ENCODE measurements at regions not wholly inside any gene's neighbourhood (a gene's known extent, or its start where the extent isn't known, plus 50 kb on each side); places are given as distances from the start of the nearest gene placed in this dataset.

DNA sequence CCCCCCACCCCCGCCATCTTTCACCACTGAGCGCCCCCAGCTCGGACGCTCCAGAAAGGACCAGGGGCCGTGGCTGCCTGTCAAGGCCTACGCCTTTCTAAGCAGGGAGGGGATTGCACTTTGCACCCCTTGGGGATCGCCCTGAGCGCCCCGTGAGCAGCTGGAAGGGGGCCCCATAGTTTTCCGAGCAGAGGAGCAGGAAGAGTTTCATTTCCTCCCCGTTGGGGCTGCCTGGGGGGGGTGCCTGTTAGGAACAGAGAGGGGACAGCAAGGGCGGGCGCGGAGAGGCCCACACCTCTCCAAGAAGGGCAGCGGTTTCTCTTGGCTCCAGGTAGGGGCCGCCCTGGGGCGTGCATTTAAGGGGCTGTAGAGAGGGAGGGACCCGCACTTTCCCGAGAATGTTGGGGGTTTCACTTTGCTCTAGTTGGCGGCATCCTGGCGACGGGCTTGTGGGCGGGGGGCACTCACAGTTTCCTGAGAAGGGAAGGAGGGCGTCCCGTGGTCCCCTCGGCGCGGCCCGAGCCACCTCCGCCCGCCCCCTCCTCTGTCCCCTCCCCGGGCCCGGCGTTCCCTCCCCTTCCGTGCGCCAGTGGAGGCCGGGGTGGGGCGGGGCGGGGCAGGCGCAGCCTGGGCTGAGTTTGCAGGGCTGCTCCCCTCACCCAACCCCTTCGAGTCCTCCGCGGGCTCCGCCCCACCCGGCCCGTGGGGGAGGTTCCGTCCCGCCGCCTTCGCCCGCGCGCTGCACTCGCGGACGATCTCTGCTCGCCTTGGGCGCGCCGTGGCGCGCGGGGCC, 82.3 kb upstream of the CD99 start:
- DNase-seq (ENCODE audit: low read depth in 2 of 2) = peak; percentile 82 to 84

DNA sequence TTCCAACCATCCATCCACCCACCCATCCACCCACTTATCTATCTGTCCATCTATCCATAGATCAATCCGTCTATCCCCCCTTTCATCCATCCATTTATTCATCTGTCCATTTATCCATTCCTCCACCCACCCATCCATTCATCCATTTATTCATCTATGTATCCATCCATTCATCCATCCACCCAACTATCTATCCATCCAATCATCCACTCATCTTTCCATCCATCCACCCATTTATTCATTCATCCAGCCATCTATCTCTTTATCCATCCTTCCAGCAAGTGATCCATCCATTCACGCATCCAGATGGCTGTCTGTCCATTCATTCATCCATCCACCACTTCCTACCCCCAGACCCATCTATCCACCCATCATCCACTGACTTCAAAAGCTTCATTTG, 84.0 kb upstream of the CD99 start:
- no peak for DNase-seq (ENCODE audit: low read depth in 2 of 2)

DNA sequence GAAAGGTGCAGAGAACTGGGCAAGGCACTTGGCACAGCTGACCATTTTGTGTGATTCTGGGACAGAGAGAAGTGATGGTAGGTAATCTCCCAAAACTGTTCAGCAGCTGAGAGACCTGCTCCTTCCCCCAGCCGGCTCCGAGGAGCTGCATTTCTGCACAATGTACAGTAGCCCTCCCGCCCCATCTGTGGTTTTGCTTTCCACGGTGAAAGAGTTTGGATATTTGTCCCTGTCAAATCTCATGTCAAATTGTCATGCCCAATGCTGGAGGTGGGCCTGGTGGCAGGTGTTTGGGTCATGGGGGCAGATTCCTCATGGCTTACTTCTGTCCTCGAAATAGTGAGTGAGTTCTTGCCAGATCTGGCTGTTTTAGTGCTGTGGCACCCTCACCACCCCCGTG, 90.5 kb upstream of the CD99 start:
- no peak for DNase-seq (ENCODE audit: low read depth in 2 of 2)

DNA sequence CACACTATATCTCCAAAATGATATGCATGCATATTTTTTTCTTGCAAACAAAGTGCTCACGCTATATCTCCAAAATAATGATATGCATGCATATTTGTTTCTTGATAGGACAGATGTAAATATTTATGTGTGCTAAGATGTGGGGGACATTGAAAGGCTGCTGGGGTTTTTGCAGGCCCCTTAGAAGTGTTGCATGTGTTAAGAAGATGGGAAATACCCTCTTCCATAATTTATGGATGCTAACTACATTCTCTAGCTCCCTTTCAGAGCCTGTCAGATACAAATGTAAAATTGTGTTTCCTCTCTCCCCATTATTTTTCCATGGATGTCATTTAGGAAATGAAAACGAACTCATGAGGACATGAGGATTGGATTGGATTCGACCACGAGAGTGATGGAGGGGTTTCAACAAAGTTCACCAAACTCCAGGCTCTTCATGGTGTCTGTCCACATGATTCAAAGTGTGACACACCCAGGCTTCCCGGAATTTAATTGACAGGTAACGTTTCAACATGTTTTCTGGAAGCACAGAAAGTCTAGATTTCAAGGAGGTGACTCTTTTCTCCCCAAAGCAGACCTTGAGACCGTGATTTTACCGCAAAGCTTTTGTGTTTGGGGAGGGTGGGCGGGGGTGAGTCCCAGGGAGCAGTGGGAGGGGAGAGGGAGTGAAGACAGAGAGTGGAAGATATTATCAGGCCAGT, 94.4 kb upstream of the CD99 start:
- DNase-seq (ENCODE audit: low read depth in 2 of 2) = no peak

DNA sequence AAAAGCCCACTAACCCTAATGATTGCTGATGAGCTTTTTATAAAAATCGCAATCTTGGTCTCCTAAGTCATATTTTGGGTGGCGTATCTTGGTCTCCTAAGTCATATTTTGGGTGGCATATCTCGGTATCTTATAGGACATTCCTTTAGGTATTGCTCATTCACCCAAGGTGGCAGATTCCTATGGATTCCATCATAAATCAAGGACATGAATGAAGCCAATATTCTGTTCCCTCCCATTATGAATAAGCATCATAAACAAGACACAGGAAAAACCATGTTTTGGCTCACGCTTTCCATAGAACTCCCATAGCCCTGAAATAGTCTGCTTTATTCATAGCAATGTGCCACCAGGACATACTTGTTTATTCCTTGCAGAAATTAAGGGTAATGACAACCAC, 95.0 kb upstream of the CD99 start:
- DNase-seq (ENCODE audit: low read depth in 2 of 2) = no peak

DNA sequence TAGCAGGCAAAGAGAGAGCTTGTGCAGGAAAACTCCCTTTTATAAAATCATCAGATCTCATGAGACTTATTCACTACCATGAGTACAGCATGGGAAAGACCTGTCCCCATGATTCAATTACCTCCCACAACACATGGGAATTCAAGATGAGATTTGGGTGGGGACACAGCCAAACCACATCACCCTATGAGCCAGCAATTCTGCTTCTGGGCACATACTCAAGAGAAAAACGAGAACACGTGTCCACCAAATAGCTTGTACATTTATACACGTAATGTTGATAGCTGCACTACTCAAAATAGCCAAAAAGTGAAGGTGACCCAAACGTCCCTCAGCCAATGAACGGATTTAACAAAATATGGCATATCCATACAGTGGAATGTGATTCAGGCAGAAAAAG, 94.5 kb upstream of the DHRSX start:
- no peak for DNase-seq (ENCODE audit: low read depth in 2 of 2)

DNA sequence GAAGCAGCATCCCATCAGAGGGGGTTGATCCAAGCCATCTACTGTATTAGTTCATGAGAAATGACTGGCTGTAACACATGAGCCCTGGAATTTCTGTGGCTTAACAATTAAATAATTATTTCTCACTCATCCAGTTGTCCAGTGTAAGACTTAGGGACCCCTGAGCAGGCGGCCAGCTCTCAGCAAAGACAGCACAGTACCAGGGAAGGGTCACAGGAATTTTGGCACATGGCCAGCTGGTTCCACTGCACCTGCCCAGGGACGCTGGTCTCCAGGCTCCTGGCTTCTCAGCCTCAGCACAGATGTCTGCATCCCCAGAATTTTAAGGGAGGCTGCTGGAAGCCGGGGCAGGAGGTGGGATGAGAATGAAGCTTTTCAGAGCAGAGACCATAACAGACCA, 93.7 kb upstream of the DHRSX start:
- DNase-seq (ENCODE audit: low read depth in 2 of 2) = no peak

DNA sequence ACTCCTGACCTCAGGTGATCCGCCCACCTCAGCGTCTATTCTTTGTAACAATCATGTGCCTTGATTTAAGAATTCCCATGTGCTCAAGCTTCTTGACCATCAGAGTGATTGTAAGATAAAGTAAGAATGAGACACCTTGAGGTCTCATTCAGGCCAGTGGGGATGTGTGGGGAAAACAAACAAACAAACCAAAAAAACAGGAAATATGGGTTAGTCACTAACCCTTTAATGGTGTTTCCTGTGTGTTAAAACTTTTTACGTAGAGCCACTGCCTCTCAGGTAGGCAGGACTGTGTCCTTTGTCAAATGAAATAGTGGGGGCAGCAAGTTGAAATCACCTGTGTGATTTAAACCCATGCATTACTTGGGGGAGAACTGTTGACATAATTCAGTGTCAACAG, 91.5 kb upstream of the DHRSX start:
- DNase-seq (ENCODE audit: low read depth in 2 of 2) = no peak

DNA sequence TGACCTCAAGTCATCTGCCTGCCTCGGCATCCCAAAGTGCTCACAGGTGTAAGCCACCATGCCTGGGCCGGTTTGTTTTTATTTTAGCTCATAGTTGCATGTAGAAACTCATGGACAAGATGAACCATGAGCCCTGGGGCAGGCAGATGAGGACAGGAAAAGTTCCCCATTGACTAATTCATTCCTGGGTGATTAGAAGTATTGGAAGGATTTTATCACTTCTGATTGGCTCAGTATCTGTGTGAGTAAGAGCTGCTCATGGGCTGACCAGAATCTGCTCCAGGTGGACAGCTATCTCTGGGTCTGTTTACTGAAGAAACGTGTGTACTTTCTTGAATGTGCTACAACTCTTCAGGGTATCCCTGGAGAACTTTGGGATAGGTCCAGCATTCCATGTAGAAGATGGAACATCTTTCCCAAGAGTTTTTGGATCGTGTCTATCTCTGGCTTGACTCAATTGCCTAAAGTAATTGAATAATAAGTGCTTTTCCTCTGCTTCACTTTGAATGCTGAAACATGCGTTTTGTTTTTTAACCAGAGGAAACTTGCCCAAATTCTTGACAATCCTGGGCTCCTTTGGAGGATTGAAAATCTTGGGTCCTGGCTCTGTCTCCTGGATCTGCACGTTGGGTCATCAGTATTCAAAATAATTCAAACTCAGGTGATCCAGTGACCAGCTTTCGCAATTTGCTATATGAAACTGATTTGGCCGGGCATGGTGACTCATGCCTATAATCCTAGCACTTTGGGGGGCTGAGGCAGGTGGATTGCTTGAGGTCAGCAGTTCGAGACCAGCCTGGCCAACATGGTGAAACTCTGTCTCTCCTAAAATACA, 88.6 kb upstream of the DHRSX start:
- DNase-seq (ENCODE audit: low read depth in 2 of 2) = no peak

DNA sequence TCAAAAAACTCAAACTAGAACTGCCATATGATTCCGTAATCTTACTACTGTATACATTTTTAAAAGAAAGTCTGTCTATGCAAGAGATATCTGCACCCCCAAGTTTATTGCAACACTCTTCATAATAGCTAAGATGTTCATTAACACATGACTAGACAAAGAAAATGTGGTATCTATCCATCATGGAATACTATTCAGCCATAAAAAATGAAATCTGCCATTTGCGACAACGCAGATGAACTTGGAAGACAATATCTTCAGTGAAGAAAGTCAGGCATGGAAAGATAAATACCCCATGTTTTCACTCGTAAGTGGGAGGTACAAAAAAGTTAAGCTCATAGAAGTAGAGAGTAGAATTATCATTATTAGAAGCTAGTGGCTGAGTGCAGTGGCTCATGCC, 87.3 kb upstream of the DHRSX start:
- DNase-seq (ENCODE audit: low read depth in 2 of 2) = no peak

DNA sequence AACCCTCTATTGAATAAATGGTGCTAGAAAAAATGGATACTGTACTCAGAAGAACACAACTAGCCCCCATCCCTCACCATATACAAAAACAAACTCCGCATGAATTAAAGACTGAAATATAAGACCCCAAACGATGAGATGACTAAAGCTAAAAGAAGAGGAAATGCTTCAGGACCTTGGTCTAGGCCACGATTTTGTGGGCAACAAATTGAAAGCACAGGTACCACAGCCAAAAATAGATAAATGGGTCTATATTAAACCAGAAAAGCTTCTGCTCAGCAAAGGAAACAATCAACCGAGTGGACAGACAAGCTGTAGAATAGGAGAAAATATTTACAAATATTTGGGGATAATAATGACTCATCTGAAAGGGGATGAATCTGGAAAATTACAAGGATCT, 86.4 kb upstream of the DHRSX start:
- DNase-seq (ENCODE audit: low read depth in 2 of 2) = no peak

DNA sequence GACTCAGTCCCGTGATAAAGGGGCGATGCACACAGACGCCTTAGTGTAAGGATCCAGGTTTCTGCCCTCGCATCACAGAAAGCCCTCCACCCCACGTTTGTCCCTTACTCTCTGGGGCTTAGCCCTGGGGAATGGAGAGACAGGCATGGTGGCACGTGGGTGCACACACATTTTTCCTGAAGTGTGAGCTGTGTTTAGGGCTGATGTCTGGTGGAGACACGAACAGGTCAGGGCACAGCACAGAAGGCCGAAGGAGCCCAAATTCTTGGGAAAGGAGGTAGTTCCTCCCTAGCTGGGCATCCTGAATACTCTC, 84.3 kb upstream of the DHRSX start:
- DNase-seq (ENCODE audit: low read depth in 2 of 2) = no peak

DNA sequence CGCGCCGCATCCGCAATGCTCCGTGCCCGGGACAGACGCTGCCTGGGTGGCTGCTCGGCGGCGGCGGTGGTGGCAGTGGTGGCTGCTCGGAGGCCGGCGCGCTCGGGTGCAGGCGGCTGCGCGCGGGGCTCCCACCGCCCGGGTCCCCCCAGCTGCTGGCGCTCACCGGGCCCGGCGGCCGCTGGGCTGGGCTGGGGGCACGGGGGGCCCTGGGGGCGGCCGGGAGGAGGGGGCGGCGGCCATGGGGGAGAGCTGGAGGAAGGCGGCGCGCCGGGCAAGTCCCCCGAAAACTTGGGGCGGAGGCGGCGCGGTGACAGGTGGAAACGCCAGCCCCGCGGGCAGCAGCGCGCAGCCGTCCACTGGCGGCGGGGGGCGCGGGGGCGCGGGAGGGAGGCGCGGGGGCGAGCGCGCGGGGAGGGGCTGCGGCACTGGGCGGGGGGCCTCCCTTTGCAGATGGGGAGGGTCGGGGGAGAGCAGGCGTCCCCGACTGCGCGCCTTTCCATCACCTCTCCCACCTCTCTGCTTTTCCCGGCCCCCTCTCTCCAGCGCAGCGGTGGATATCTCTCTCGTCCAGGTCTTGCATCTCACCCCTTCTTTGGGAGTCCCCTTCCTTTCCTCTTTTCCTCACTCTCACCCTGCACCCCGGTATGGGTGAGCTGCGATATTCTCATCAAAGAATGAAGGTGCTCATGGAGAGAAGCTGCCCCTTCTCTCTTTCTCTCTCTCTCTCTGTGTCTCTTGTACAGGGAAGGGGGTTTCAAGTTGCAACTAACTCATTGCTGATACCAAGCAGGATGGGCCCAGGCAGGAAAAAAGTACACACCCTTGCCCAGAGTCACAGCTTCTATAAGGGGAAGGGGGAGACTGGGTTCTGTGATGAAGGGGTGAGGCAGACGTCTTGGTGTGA, 83.7 kb upstream of the DHRSX start:
- DNase-seq (ENCODE audit: low read depth in 2 of 2) = no peak

DNA sequence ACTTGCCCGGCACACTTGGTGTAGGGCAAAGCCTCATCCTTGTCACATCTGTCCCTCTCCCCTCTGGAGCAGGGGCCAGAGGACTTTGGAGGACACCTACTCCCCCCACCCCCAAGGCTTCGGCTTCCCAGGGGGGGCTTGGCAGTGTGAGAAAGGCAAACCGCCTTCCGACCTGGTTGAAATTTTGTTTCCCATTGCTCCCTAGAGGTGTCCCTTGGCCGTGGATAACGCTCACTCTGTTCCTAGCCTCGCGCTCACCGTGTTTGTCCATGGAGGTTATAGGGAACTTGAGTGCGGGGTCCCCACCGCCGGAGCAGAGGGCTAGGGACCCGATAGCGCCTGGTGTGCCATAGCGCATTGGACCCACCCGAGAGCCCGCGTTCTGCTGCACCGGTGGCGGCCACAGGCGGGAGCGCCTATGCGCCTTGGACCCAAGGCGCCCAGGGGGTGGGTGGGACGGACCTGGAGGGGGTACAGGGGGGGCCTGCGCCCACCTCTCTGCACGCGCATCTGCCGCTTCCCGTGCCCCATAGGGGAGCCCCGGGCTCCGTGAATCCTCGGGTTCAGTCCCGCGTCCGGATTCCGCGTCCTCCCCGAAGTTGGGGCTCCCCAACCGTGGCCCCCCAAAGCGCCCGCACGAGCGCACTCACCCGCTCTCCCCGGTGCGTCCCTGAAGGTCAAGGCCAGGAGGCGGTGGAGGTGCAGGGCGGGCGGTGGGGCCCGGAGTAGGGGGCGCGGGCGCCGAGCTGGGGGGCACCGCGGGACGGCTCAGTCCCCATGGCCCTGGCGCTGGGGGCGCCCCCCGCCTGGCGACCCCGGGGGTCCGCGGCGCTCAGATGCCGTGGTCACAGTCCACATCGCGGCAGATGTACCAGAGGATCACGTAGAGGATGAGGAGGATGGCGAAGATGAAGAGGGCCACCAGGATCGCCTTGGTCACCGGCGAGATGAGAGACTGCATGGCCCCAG, 82.7 kb upstream of the DHRSX start:
- DNase-seq (ENCODE audit: low read depth in 2 of 2) = no peak

DNA sequence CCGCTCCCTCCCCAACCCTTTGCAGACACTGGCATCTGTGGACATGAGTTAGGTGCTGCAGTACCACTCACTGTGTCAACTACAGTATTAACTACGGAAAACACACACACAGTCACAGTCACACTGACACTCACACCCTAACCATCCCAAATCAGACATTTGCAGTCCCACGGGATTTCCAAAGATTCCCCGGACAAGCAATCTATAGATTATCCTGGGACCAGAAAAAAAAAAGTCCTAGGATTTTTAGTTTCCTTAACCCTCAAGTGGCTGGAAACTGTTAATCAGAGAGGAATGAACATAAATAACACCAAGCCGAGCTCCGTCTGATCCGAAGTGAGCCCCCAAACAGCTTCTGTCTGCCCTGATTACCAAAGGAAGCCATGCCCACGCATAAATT, 81.9 kb upstream of the DHRSX start:
- DNase-seq (ENCODE audit: low read depth in 2 of 2) = no peak

DNA sequence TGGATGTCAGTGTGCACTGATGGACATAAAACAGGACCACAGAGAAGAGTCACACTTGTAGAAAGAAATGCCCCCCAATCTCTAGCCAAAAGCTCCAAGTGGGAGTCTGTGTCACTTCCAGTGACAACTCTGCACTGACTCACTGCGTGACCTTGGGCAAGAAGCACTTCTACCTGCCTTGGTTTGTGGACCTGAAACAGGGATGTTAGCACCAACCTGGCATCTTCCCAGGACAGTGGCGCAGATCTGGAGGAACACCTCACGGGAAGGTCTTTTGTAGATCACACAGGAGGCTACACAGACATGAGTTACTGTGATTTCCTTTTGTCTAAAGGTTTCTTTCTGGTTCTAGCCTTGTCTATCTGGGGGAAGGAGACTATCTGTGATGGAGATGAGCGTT, 80.5 kb upstream of the DHRSX start:
- DNase-seq (ENCODE audit: low read depth in 2 of 2) = no peak

DNA sequence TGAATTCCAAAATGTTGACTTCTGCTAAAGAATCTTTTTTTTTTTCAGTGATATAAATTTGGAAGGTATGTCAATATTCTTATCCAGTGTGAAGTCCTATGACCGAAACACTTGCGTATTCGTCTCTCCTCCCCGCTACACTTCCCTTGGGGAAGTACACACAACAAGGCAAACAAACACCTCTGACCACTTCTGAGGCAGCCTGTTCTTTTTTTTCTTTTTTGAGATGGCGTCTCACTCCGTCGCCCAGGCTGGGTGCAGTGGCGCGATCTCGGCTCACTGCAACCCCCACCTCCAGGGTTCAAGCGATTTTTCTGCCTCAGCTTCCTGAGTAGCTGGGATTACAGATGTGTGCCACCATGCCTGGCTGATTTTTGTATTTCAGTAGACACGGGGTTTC, 78.1 kb upstream of the DHRSX start:
- no peak for DNase-seq (ENCODE audit: low read depth in 2 of 2)

DNA sequence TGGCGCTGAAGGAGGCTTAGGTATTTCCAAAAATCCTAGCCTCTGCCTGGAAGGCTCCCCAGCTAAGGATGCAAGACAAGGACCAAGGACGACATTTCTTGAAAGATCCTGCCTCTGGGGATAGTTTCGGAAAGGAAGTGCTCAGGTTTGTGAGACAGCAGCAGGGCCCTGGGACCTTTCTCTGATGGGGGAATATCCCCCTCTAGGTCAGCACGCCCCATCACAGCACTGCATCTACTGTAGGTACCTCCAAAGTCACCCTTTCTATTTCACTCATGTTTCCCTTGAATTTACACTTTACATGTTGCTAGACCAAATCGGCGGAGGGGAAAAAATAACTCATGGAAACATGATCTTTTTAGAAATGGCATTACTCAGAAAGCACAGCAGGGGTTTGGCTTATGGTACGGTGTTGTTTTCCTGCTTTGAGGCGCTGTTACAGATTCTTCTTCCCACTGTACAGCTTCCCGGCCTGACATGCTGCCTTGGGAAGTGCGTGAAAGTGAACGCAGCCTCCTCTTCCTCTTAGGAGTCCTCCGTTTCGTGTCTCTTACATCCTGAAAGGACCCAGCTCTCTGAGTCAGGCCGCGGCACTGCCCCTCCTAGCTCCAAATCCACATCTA, 77.2 kb upstream of the DHRSX start:
- DNase-seq (ENCODE audit: low read depth in 2 of 2) = no peak

DNA sequence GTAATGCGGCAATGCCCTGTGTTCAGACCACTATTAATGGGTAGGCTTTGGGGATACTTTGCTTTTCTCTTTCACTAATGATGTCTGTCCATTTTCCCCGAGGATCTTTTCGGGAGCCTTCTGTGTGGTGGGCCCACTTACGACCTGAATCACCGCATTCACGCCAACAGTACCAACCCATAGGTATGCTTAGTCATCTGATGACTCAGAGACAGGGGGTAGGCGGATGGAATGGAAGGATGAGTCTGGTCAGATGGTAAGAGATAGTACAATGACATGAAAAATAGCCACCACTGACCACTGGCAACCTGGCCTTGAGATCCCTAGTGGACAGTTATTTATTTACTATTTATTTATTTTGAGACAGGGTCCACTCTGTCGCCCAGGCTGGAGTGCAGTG, 76.0 kb upstream of the DHRSX start:
- DNase-seq (ENCODE audit: low read depth in 2 of 2) = no peak

DNA sequence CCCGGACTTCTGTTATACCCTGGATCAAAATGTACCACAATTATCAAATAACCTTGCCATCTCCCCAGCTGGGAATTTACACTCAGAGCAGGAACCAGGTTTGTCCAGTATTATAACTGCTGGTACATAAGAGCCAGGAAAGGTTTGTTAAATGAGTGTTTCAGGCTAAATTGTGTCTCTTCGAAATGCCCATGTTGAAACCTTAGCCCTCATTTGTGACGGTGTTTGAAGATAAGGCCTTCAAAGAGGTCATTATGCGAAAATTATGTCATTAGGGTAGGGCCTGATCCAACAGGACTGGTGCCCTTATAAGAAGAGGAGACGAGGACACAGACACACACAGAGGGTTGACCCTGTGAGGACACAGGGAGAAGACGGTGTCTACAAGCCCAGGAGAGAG, 73.5 kb upstream of the DHRSX start:
- no peak for DNase-seq (ENCODE audit: low read depth in 2 of 2)

All from stimulated activated CD8-positive, alpha-beta memory T cell treated with anti-CD3 and anti-CD28 coated beads, Interleukin-2, amount 100 ng/mL, for 48 hours (primary cell).